ENCODE measurements at regions not wholly inside any gene's neighbourhood (a gene's known extent, or its start where the extent isn't known, plus 50 kb on each side); places are given as distances from the start of the nearest gene placed in this dataset.

GRCh38 chr5:120405923-120406322 is 58.2 kb upstream of the PRR16 start:
- Histone ChIP-seq H2AFZ (ENCODE audit: low read length) (no peak overlapping the region), H3K4me3 (replicated peaks in 1 of 3; ENCODE audit: insufficient read depth in 1 of 3, low read depth in 2 of 3, low read length in 3 of 3) (no peak overlapping the region), H3K4me1 (ENCODE audit: insufficient read depth, low read length) (no peaks in the 10 kb centered on the region), H3K36me3 (replicated peaks in 1 of 2; ENCODE audit: control insufficient read depth in 1 of 2, insufficient read depth in 2 of 2, low read length in 2 of 2) (no peaks in the 10 kb centered on the region), H3K27ac (ENCODE audit: extremely low read length, insufficient read depth, low read length) (no peak overlapping the region), H3K9ac (ENCODE audit: insufficient read depth, low read depth, low read length) (no peak overlapping the region), H3K79me2 (ENCODE audit: insufficient read depth, low read length) (no peaks in the 10 kb centered on the region), H3K27me3 (ENCODE audit: control insufficient read depth in 1 of 2, insufficient read depth in 2 of 2, low read length in 2 of 2) (no peaks in the 10 kb centered on the region), H4K20me1 (ENCODE audit: insufficient read depth, low read length) (no peaks in the 10 kb centered on the region), H3K4me2 (ENCODE audit: low read depth, low read length) (no peak overlapping the region), H3K9me3 (ENCODE audit: low read length) (no peaks in the 10 kb centered on the region)
- FAIRE-seq (no peak), DNase-seq (ENCODE audit: low spot score) (no peak), ATAC-seq (no peak)
- intact Hi-C loops (cut with micrococcal nuclease; ENCODE audit: unreplicated experiment): no loop called here
- ChIA-PET CTCF (ENCODE audit: low intra/inter-chr PET ratio, low total read pairs) (no interaction called here), POLR2A (no interaction called here)
- in situ Hi-C loops (cut with HindIII; ENCODE audit: extremely low pct_ligation_motif_present, low pct_unique_long_range_greater_than_20kb): no loop called here
- BruUV-seq (replicated peaks): no TSS peak
- TF ChIP-seq ZGPAT (CRISPR knock-in tag; IDR thresholded peaks at IDR 0.05): no peak
- TF ChIP-seq ATF7-NPFF (CRISPR knock-in tag; IDR thresholded peaks at IDR 0.05; ENCODE audit: low read depth): no peak
- TF ChIP-seq NCOA1 (CRISPR knock-in tag; IDR thresholded peaks at IDR 0.05): no peak
- TF ChIP-seq, protein P1, sequence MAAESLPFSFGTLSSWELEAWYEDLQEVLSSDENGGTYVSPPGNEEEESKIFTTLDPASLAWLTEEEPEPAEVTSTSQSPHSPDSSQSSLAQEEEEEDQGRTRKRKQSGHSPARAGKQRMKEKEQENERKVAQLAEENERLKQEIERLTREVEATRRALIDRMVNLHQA (CRISPR knock-in tag; IDR thresholded peaks at IDR 0.05): no peak
- TF ChIP-seq, protein P2, sequence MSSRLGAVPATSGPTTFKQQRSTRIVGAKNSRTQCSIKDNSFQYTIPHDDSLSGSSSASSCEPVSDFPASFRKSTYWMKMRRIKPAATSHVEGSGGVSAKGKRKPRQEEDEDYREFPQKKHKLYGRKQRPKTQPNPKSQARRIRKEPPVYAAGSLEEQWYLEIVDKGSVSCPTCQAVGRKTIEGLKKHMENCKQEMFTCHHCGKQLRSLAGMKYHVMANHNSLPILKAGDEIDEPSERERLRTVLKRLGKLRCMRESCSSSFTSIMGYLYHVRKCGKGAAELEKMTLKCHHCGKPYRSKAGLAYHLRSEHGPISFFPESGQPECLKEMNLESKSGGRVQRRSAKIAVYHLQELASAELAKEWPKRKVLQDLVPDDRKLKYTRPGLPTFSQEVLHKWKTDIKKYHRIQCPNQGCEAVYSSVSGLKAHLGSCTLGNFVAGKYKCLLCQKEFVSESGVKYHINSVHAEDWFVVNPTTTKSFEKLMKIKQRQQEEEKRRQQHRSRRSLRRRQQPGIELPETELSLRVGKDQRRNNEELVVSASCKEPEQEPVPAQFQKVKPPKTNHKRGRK (CRISPR knock-in tag; IDR thresholded peaks at IDR 0.05): no peak
- TF ChIP-seq ZNF562 (CRISPR knock-in tag; IDR thresholded peaks at IDR 0.05; ENCODE audit: borderline replicate concordance): no peak
- no peak for TF ChIP-seq TAF1 (CRISPR knock-in tag; IDR thresholded peaks at IDR 0.05)
- TF ChIP-seq XBP1 (CRISPR knock-in tag; IDR thresholded peaks at IDR 0.05): no peak
- no peak for TF ChIP-seq PLSCR1 (CRISPR knock-in tag; IDR thresholded peaks at IDR 0.05; ENCODE audit: borderline replicate concordance)
- TF ChIP-seq NAIF1 (CRISPR knock-in tag; IDR thresholded peaks at IDR 0.05; ENCODE audit: borderline replicate concordance): no peak
- no peak for TF ChIP-seq ZNF407 (CRISPR knock-in tag; IDR thresholded peaks at IDR 0.05; ENCODE audit: not compliant biosample characterization)
- TF ChIP-seq, protein P3, sequence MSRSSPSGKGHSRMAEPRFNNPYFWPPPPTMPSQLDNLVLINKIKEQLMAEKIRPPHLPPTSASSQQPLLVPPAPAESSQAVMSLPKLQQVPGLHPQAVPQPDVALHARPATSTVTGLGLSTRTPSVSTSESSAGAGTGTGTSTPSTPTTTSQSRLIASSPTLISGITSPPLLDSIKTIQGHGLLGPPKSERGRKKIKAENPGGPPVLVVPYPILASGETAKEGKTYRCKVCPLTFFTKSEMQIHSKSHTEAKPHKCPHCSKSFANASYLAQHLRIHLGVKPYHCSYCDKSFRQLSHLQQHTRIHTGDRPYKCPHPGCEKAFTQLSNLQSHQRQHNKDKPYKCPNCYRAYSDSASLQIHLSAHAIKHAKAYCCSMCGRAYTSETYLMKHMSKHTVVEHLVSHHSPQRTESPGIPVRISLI (CRISPR knock-in tag; IDR thresholded peaks at IDR 0.05; ENCODE audit: borderline replicate concordance): no peak

Data from HepG2 (cell line).